DOHH2 (cell line): ENCODE measurements at regions not wholly inside any gene's neighbourhood (a gene's known extent, or its start where the extent isn't known, plus 50 kb on each side); places are given as distances from the start of the nearest gene placed in this dataset.

Experiments used
- EZH2phosphoT487 ChIP-seq: fragments of 200-600 bp; sonication (generic); IDR thresholded peaks from 2 replicates; pipeline ENCODE4 v1.6.1; 2017; ENCODE audit warnings: borderline replicate concordance, mild to moderate bottlenecking, antibody characterized with exemption, low read length, moderate library complexity, mixed read lengths
- TF ChIP-seq, protein P1 (sequence below): fragments of 200-600 bp; sonication (generic); IDR thresholded peaks from one replicate; pipeline ENCODE4 v1.5.1; 2014; ENCODE audit warnings: antibody characterized with exemption, mild to moderate bottlenecking, low read depth, low read length; ENCODE audit not compliant: poor library complexity, severe bottlenecking

DNA sequence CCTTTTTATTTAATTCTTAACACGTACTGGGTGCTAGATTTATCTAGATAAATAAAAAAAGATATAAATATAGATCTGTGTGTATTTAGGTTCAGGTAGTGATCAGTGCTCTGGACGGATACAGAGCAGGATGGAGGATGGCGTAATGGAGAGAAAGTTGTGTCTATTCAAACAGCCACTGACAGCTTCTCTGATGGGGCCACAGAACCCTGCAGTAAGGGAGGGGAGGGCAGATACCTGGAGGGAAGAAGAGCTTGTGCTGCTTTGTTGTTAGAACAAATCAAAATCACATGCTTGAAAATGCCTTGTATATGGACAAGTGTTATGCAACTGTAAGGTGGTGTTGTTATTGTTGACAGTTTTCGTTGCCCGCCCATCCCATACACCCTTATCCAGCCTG lies 170.2 kb downstream of the UTP18 start:
- TF ChIP-seq EZH2phosphoT487: no peak
- TF ChIP-seq, protein P1, sequence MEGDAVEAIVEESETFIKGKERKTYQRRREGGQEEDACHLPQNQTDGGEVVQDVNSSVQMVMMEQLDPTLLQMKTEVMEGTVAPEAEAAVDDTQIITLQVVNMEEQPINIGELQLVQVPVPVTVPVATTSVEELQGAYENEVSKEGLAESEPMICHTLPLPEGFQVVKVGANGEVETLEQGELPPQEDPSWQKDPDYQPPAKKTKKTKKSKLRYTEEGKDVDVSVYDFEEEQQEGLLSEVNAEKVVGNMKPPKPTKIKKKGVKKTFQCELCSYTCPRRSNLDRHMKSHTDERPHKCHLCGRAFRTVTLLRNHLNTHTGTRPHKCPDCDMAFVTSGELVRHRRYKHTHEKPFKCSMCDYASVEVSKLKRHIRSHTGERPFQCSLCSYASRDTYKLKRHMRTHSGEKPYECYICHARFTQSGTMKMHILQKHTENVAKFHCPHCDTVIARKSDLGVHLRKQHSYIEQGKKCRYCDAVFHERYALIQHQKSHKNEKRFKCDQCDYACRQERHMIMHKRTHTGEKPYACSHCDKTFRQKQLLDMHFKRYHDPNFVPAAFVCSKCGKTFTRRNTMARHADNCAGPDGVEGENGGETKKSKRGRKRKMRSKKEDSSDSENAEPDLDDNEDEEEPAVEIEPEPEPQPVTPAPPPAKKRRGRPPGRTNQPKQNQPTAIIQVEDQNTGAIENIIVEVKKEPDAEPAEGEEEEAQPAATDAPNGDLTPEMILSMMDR: no peak
